Neural cell (in vitro differentiated cells): ENCODE measurements at regions not wholly inside any gene's neighbourhood (a gene's known extent, or its start where the extent isn't known, plus 50 kb on each side); places are given as distances from the start of the nearest gene placed in this dataset.

Source experiments
- H2AFZ ChIP-seq: fragments of 200-600, 300-800 bp; sonication (generic), shearing (Covaris generic); 2 replicates; pipeline ENCODE4 v1.6.0; 2014; ENCODE audit warnings: low read depth, mild to moderate bottlenecking, antibody characterized with exemption, low read length, moderate library complexity
- H3F3A ChIP-seq: fragments of 200-600 bp; shearing (Covaris generic); 2 replicates; pipeline ENCODE4 v1.6.1; 2016; ENCODE audit warnings: mild to moderate bottlenecking, moderate library complexity, mixed read lengths, antibody characterized with exemption, low read length; ENCODE audit not compliant: insufficient read depth, poor library complexity, severe bottlenecking
- H3K27ac ChIP-seq: fragments of 200-600, 300-800 bp; sonication (generic), shearing (Covaris generic); 2 replicates; pipeline ENCODE4 v1.5.1; 2014; ENCODE audit warnings: mild to moderate bottlenecking, low read length, moderate library complexity
- H3K27me3 ChIP-seq: fragments of 300-800, 200-600 bp; sonication (generic), shearing (Covaris generic); 2 replicates; pipeline ENCODE4 v1.6.0; 2014; ENCODE audit warnings: mild to moderate bottlenecking, low read depth, low read length, moderate library complexity; ENCODE audit not compliant: insufficient read depth
- H3K36me3 ChIP-seq: fragments of 300-800, 200-600 bp; sonication (generic), shearing (Covaris generic); 2 replicates; pipeline ENCODE4 v1.5.1; 2014; ENCODE audit warnings: mild to moderate bottlenecking, antibody characterized with exemption, low read length, moderate library complexity; ENCODE audit not compliant: insufficient read depth
- H3K4me2 ChIP-seq: fragments of 300-800, 200-600 bp; sonication (generic), shearing (Covaris generic); 2 replicates; pipeline ENCODE4 v1.6.0; 2014; ENCODE audit warnings: mild to moderate bottlenecking, low read length
- H3K4me3 ChIP-seq: fragments of 300-800, 200-600 bp; sonication (generic), shearing (Covaris generic); 2 replicates; pipeline ENCODE4 v1.5.1; 2014; ENCODE audit warnings: mild to moderate bottlenecking, low read length, moderate library complexity
- H3K79me2 ChIP-seq: fragments of 200-600 bp; shearing (Covaris generic); replicated peaks from 2 replicates; pipeline ENCODE4 v1.6.0; 2014; ENCODE audit warnings: mild to moderate bottlenecking, low read length, moderate library complexity; ENCODE audit not compliant: insufficient read depth
- H3K9ac ChIP-seq: fragments of 300-800, 200-600 bp; sonication (generic), shearing (Covaris generic); 2 replicates; pipeline ENCODE4 v1.6.1; 2016; ENCODE audit warnings: mild to moderate bottlenecking, low read length, mixed read lengths
- H3K9me2 ChIP-seq: fragments of 200-600 bp; shearing (Covaris generic); 2 replicates; pipeline ENCODE4 v1.6.1; 2016; ENCODE audit warnings: mild to moderate bottlenecking, low read length, mixed read lengths; ENCODE audit not compliant: insufficient read depth
- H3K9me3 ChIP-seq: fragments of 200-600, 300-800 bp; sonication (generic), shearing (Covaris generic); 2 replicates; pipeline ENCODE4 v1.6.1; 2016; ENCODE audit warnings: mild to moderate bottlenecking, mixed run types, low read length, moderate library complexity, mixed read lengths
- H4K20me1 ChIP-seq: fragments of 200-600 bp; shearing (Covaris generic); 2 replicates; pipeline ENCODE4 v1.6.1; 2016; ENCODE audit warnings: mild to moderate bottlenecking, mixed run types; ENCODE audit not compliant: insufficient read depth
- EP300 ChIP-seq: fragments of 450-650 bp; conservative IDR thresholded peaks from 2 replicates; pipeline ENCODE4 v1.6.1; 2014; ENCODE audit warnings: antibody characterized with exemption, mild to moderate bottlenecking, moderate library complexity; ENCODE audit not compliant: poor library complexity, severe bottlenecking
- EZH2 ChIP-seq: fragments of 200-600, 300-800 bp; shearing (Covaris generic), sonication (generic); IDR thresholded peaks from 2 replicates; pipeline ENCODE4 v1.6.1; 2014; ENCODE audit warnings: antibody characterized with exemption, low read length, borderline replicate concordance, mild to moderate bottlenecking; ENCODE audit not compliant: insufficient read depth, poor library complexity, severe bottlenecking
- MXI1 ChIP-seq: fragments of 450-650 bp; conservative IDR thresholded peaks from 2 replicates; pipeline ENCODE4 v1.6.1; 2014; ENCODE audit warnings: antibody characterized with exemption, mild to moderate bottlenecking; ENCODE audit not compliant: poor library complexity, severe bottlenecking
- POLR2AphosphoS5 ChIP-seq: IDR thresholded peaks from 2 replicates; pipeline ENCODE4 v1.6.1; 2012
- RAD21 ChIP-seq: fragments of 450-650 bp; conservative IDR thresholded peaks from 2 replicates; pipeline ENCODE4 v1.6.1; 2014; ENCODE audit warnings: antibody characterized with exemption, mild to moderate bottlenecking, moderate library complexity
- SMC3 ChIP-seq: fragments of 450-650 bp; conservative IDR thresholded peaks from 2 replicates; pipeline ENCODE4 v1.6.1; 2014; ENCODE audit warnings: antibody characterized with exemption, mild to moderate bottlenecking, moderate library complexity; ENCODE audit not compliant: poor library complexity
- TAF1 ChIP-seq: IDR thresholded peaks from 2 replicates; pipeline ENCODE4 v1.6.1; 2012; ENCODE audit warnings: low read depth
- TF ChIP-seq, protein P1 (sequence below): IDR thresholded peaks from 2 replicates; pipeline ENCODE4 v1.6.1; 2012; ENCODE audit warnings: borderline replicate concordance
- TF ChIP-seq, protein P2 (sequence below): fragments of 450-650 bp; IDR thresholded peaks from 2 replicates; pipeline ENCODE4 v1.5.1; 2014; ENCODE audit warnings: antibody characterized with exemption, mild to moderate bottlenecking, moderate library complexity; ENCODE audit not compliant: poor library complexity, severe bottlenecking

GRCh38 chr17:13407381-13407780 lies 194.3 kb downstream of the HS3ST3A1 start:
- H3K9me3 ChIP-seq = no peaks in the 10 kb centered on the region
- no peaks in the 10 kb centered on the region for H3K9me2 ChIP-seq
- H2AFZ ChIP-seq = no peak overlapping the region
- no peaks in the 10 kb centered on the region for H4K20me1 ChIP-seq
- H3K9ac ChIP-seq = no peak overlapping the region
- H3F3A ChIP-seq = no peaks in the 10 kb centered on the region
- H3K27ac ChIP-seq = no peak overlapping the region
- H3K79me2 ChIP-seq = no peaks in the 10 kb centered on the region
- no peak overlapping the region for H3K4me2 ChIP-seq
- H3K27me3 ChIP-seq = no peaks in the 10 kb centered on the region
- no peak overlapping the region for H3K4me3 ChIP-seq
- no peaks in the 10 kb centered on the region for H3K36me3 ChIP-seq
- TF ChIP-seq MXI1 = no peak
- TF ChIP-seq, protein P1, sequence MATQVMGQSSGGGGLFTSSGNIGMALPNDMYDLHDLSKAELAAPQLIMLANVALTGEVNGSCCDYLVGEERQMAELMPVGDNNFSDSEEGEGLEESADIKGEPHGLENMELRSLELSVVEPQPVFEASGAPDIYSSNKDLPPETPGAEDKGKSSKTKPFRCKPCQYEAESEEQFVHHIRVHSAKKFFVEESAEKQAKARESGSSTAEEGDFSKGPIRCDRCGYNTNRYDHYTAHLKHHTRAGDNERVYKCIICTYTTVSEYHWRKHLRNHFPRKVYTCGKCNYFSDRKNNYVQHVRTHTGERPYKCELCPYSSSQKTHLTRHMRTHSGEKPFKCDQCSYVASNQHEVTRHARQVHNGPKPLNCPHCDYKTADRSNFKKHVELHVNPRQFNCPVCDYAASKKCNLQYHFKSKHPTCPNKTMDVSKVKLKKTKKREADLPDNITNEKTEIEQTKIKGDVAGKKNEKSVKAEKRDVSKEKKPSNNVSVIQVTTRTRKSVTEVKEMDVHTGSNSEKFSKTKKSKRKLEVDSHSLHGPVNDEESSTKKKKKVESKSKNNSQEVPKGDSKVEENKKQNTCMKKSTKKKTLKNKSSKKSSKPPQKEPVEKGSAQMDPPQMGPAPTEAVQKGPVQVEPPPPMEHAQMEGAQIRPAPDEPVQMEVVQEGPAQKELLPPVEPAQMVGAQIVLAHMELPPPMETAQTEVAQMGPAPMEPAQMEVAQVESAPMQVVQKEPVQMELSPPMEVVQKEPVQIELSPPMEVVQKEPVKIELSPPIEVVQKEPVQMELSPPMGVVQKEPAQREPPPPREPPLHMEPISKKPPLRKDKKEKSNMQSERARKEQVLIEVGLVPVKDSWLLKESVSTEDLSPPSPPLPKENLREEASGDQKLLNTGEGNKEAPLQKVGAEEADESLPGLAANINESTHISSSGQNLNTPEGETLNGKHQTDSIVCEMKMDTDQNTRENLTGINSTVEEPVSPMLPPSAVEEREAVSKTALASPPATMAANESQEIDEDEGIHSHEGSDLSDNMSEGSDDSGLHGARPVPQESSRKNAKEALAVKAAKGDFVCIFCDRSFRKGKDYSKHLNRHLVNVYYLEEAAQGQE = no peak
- no peak for TF ChIP-seq EP300
- no peak for TF ChIP-seq RAD21
- TF ChIP-seq, protein P2, sequence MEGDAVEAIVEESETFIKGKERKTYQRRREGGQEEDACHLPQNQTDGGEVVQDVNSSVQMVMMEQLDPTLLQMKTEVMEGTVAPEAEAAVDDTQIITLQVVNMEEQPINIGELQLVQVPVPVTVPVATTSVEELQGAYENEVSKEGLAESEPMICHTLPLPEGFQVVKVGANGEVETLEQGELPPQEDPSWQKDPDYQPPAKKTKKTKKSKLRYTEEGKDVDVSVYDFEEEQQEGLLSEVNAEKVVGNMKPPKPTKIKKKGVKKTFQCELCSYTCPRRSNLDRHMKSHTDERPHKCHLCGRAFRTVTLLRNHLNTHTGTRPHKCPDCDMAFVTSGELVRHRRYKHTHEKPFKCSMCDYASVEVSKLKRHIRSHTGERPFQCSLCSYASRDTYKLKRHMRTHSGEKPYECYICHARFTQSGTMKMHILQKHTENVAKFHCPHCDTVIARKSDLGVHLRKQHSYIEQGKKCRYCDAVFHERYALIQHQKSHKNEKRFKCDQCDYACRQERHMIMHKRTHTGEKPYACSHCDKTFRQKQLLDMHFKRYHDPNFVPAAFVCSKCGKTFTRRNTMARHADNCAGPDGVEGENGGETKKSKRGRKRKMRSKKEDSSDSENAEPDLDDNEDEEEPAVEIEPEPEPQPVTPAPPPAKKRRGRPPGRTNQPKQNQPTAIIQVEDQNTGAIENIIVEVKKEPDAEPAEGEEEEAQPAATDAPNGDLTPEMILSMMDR = no peak
- no peak for TF ChIP-seq SMC3
- TF ChIP-seq POLR2AphosphoS5 = no peak
- TF ChIP-seq EZH2 = no peak
- TF ChIP-seq TAF1 = no peak

GRCh38 chr17:13405807-13406206 lies 195.9 kb downstream of the HS3ST3A1 start:
- Histone ChIP-seq H4K20me1 (no peaks in the 10 kb centered on the region), H2AFZ (no peak overlapping the region), H3K27me3 (no peaks in the 10 kb centered on the region), H3K27ac (no peak overlapping the region), H3K4me2 (no peak overlapping the region), H3K9me3 (no peaks in the 10 kb centered on the region), H3K4me3 (no peak overlapping the region), H3K9me2 (no peaks in the 10 kb centered on the region), H3K79me2 (no peaks in the 10 kb centered on the region), H3K9ac (no peak overlapping the region), H3K36me3 (no peaks in the 10 kb centered on the region), H3F3A (no peaks in the 10 kb centered on the region)
- TF ChIP-seq, protein P1 = no peak
- TF ChIP-seq, protein P2 = no peak
- no peak for TF ChIP-seq EZH2
- no peak for TF ChIP-seq TAF1
- no peak for TF ChIP-seq SMC3
- no peak for TF ChIP-seq RAD21
- TF ChIP-seq MXI1 = no peak
- no peak for TF ChIP-seq POLR2AphosphoS5
- no peak for TF ChIP-seq EP300
